Stomach (tissue), 4 donors: ENCODE measurements at regions not wholly inside any gene's neighbourhood (a gene's known extent, or its start where the extent isn't known, plus 50 kb on each side); places are given as distances from the start of the nearest gene placed in this dataset.

Source experiments
- CTCF ChIP-seq, 7 experiments: fragments of 450-650 bp in 4 of 7; fragments of 200-600 bp in 3 of 7; sonication (generic) in 3 of 7; IDR thresholded peaks; one replicate each; pipeline ENCODE4 v1.5.1; 2016 to 2019; ENCODE audit warnings: antibody characterized with exemption in 7 of 7, control low read depth in 2 of 7, mild to moderate bottlenecking in 1 of 7
- POLR2A ChIP-seq, 4 donors: fragments of 450-650 bp; IDR thresholded peaks; one replicate each; pipeline ENCODE4 v1.6.1; 2016; ENCODE audit warnings: antibody characterized with exemption in 4 of 4, control low read depth in 2 of 4, mild to moderate bottlenecking in 1 of 4, moderate library complexity in 1 of 4
- POLR2AphosphoS5 ChIP-seq, 3 donors: sonication (generic); formaldehyde crosslinking; IDR thresholded peaks; one replicate each; pipeline ENCODE4 v1.6.1; 2016; ENCODE audit warnings: antibody characterized with exemption in 3 of 3

- TF ChIP-seq POLR2A (IDR thresholded peaks at IDR 0.05) (no peak), CTCF (IDR thresholded peaks at IDR 0.05) (no peak), POLR2AphosphoS5 (IDR thresholded peaks at IDR 0.05) (no peak)
Measured at GRCh38 chr12:74663958-74664357, 126.3 kb downstream of the ATXN7L3B start.
